ENCODE measurements at regions not wholly inside any gene's neighbourhood (a gene's known extent, or its start where the extent isn't known, plus 50 kb on each side); places are given as distances from the start of the nearest gene placed in this dataset.

- H4K20me1 ChIP-seq (ENCODE audit: insufficient read depth, low read length), result no peaks in the 10 kb centered on the region
- no peak overlapping the region for H3K27ac ChIP-seq (ENCODE audit: low read depth, low read length)
- TF ChIP-seq, protein P1, sequence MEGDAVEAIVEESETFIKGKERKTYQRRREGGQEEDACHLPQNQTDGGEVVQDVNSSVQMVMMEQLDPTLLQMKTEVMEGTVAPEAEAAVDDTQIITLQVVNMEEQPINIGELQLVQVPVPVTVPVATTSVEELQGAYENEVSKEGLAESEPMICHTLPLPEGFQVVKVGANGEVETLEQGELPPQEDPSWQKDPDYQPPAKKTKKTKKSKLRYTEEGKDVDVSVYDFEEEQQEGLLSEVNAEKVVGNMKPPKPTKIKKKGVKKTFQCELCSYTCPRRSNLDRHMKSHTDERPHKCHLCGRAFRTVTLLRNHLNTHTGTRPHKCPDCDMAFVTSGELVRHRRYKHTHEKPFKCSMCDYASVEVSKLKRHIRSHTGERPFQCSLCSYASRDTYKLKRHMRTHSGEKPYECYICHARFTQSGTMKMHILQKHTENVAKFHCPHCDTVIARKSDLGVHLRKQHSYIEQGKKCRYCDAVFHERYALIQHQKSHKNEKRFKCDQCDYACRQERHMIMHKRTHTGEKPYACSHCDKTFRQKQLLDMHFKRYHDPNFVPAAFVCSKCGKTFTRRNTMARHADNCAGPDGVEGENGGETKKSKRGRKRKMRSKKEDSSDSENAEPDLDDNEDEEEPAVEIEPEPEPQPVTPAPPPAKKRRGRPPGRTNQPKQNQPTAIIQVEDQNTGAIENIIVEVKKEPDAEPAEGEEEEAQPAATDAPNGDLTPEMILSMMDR (IDR thresholded peaks at IDR 0.05; ENCODE audit: extremely low read depth, low read depth, low read length), result no peak
- H3K4me2 ChIP-seq (ENCODE audit: insufficient read depth, low read length), result no peak overlapping the region
- peaks cover 30% of the 10 kb centered on the region for H3K27me3 ChIP-seq (ENCODE audit: insufficient read depth, low read length)
- H3K79me2 ChIP-seq (ENCODE audit: insufficient read depth, low read length), result no peaks in the 10 kb centered on the region
- H3K9me3 ChIP-seq (ENCODE audit: low read depth, low read length), result no peaks in the 10 kb centered on the region
- H3K4me1 ChIP-seq (ENCODE audit: insufficient read depth, low read length), result no peaks in the 10 kb centered on the region
- peak overlapping the region; percentile 5 for H2AFZ ChIP-seq (ENCODE audit: low read length)
- peak; percentile 97 for DNase-seq (ENCODE audit: insufficient read length, low spot score, missing footprints)
- H3K36me3 ChIP-seq (ENCODE audit: insufficient read depth, low read length), result no peaks in the 10 kb centered on the region
- no peak overlapping the region for H3K4me3 ChIP-seq (ENCODE audit: insufficient read depth, low read length)
Observed at GRCh38 chr9:97802276-97802675, 50.8 kb upstream of the FOXE1 start.

DNA sequence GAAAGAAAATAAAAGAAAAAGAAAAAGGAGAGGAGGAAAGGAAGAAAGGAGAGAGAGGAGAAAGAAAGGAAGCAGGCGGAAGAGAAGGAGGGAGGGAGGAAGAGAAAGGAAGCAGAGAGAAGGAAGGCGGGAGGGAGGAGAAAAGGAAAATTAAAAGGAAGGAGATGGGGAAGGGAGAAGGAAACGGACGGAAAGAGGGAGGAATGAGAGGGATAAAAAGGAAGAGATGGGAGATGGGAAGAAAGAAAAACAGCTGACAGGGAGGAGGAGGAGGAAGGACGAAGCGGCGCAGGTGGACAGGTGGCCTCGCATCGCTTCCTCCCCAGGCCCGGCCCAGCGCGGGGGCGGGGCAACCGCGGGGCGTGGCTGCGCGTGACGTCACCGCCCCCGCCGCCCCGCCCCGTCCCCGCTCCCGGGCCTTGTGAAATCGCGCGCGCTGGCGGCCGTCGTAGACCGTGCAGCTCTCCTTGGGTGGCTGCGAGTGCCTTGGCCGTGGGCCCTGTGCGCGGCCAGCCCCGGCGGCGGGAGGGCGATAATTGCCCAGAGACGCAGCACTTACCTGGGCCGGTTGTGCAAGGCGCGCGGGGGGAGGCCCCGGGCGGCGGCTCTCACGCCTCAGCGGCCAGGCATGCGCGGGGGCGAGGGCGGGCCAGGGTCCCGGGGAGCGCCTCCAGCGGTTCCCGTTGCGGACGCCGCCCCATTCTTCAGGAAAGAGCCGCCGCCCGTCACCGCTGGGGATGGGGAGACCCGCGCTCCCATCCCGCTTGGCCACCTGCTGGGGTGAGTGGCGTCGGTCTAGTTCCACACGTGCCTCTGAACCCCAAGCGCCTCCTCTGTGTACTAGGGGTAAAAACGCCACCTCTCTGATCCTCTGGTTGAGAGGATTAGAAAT is 49.6 kb upstream of the FOXE1 start:
- peak overlapping the region; percentile 78 for H3K4me2 ChIP-seq (ENCODE audit: insufficient read depth, low read length)
- peak overlapping the region; percentile 60 for H3K4me3 ChIP-seq (ENCODE audit: insufficient read depth, low read length)
- H3K4me1 ChIP-seq (ENCODE audit: insufficient read depth, low read length), result no peaks in the 10 kb centered on the region
- peak; percentile 97 for DNase-seq (ENCODE audit: insufficient read length, low spot score, missing footprints)
- no peak overlapping the region for H3K27ac ChIP-seq (ENCODE audit: low read depth, low read length)
- H2AFZ ChIP-seq (ENCODE audit: low read length), result peak overlapping the region; percentile 70
- H3K27me3 ChIP-seq (ENCODE audit: insufficient read depth, low read length), result peaks cover 37% of the 10 kb centered on the region
- TF ChIP-seq, protein P1 (IDR thresholded peaks at IDR 0.05; ENCODE audit: extremely low read depth, low read depth, low read length), result no peak
- no peaks in the 10 kb centered on the region for H3K36me3 ChIP-seq (ENCODE audit: insufficient read depth, low read length)
- no peaks in the 10 kb centered on the region for H3K79me2 ChIP-seq (ENCODE audit: insufficient read depth, low read length)
- H3K9me3 ChIP-seq (ENCODE audit: low read depth, low read length), result no peaks in the 10 kb centered on the region
- H4K20me1 ChIP-seq (ENCODE audit: insufficient read depth, low read length), result no peaks in the 10 kb centered on the region

Data from osteoblast (primary cell).